NCI-H128 (cell line): ENCODE measurements at regions not wholly inside any gene's neighbourhood (a gene's known extent, or its start where the extent isn't known, plus 50 kb on each side); places are given as distances from the start of the nearest gene placed in this dataset.
"Not testable (repeated sequence)": the region's sequence is repeated elsewhere in the genome, so short reads cannot be mapped to it uniquely, and the experiment has no call there.

Source experiments
- DNase-seq: peaks from one replicate; lab custom pipeline; 2025; ENCODE audit not compliant: unreplicated experiment; lab: John Stamatoyannopoulos, UW

DNA sequence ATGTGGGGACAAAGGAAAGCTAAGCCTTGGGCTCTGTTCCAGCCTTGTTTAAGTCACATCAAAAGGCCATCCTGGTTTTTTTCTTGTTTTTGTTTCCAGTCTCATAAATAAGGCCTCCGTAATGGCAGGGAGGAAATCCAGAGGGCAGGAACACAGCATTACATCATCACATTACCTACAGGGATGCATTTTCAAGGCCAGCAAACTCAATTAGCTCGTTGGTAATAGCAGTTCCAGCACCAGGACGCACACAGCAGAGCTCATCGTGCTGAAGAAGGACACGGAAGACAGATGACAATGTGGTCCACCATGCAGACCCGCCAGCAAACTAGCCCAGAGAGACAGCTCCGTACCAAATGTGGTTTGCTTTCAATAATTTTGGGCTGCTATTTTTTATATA, 1209.2 kb downstream of the TYW1 start:
- DNase-seq = no peak

DNA sequence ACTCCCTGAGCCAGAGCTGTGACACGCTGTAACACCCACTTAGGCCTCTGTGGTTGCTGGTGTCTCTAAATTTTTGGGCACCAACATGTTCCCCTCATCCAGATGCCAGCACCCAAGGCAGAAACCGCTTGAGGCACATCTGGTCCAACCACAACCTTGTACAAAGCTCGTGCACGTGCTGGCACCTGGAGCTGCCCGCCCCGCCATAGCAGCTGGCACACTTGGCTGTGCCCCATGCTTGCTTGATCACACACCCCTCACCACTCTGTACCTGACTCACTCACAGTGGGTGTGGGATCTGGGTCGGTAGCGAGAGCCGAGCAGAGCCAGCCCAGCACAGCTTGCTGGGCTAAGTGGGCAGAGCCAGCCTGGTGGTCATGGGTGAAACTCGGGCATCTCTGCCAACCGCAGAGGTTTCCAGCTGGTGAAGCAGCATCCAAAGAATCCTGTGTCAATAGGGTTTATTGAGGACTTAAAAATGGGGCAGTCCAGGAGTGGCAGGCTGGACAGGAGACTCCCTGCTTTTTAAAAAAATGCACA, 1210.4 kb downstream of the TYW1 start:
- no peak for DNase-seq

DNA sequence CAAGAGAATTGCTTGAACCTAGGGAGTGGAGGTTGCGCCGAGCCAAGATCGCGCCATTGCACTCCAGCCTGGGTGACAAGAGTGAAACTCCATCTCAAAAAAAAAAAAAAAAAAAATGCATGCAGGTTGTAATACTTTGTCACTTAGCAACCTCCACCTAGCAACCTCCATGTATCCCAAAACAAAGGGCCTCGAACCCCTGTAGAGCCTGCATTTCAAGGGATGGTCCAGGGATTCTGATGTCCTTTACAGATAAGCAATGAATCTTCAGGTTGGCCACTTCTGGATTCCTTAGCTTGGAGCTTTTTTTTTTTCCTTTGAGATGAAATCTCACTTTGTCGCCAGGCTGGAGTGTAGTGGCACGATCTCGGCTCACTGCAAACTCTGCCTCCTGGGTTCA, 1211.0 kb downstream of the TYW1 start:
- DNase-seq = no peak

DNA sequence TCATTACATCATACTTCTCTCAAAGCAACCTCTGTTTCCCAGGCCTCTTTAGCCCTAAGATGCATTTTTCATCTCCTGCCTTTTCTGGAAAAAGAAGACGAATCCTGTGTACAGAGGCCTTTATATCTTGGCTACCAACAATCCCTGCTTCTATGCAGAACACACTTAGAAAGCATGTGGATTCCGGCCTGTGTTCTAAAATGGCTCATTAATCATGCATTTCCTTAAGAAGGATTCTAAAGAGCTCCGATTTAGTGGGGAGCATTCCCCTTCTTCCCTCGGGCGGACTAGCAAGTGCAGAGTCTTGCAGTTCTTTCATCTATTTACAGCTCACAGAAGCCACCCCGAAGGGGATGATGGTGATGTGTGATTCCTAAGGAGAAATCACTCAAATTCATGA, 1212.9 kb downstream of the TYW1 start:
- DNase-seq = no peak

- no peak for DNase-seq
Observed at GRCh38 chr7:68213838-68214237, 1217.2 kb downstream of the TYW1 start.

GRCh38 chr7:68216051-68216450, 1219.4 kb downstream of the TYW1 start:
- DNase-seq = no peak

DNA sequence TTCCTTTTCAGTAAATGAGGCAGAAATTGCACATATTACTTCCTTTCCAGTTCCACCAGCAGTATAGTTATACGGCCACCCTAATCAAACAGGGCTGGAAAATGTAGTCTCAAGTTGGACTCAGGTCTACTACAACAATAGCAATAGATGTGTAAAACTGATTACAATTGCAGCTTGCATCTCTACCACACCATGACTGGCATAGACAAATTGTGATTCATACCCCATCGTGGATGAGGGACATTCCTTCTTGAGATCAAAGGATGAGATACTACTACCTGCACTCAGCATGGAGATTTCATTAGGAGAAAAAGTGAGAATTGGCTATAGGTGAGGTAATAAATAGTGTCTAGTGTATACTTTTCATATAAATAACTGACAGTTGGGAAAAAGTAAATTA, 1220.8 kb downstream of the TYW1 start:
- DNase-seq = no peak

DNA sequence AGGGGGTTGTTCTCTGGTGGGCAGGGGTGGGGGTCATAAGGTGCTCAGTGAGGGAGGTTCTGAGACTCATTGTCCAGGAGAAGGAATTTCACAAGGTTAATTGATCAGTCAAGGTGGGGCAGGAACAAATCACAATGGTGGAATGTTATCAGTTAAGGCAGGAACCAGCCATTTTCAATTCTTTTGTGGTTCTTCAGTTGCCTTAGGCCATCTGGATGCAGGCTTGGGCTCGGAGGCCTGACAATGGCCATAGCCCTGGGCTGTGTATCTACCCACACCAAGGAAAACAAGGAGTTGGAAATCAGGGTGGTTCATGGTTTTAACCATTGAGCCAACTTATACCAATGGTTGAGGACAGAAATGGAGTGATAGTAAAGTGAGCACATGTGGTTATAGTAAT, 1221.8 kb downstream of the TYW1 start:
- no peak for DNase-seq

DNA sequence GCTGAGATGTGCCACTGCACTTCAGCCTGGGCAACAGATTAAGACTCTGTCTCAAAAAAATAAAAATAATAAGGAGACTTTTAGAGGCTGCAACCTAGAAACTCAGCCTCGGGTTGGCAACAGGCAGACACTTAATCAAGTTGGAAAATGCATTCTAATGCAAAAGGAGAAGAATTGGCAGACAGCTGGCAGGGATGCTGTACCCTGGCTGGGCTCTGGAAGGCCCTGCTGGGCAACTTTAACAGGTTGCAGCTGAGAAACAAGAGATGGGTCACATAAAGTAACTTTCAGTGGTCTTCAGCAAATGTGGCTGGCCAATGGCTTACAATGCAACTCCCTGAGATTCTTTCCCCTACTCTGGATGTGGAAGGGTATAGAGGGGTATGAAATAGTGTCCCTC, 1225.7 kb downstream of the TYW1 start:
- DNase-seq = no peak

- peak; percentile 84 for DNase-seq
Observed at GRCh38 chr7:68224041-68224741, 1227.6 kb downstream of the TYW1 start.

- DNase-seq = not testable (repeated sequence)
Observed at GRCh38 chr7:68231011-68231410, 1234.4 kb downstream of the TYW1 start.

DNA sequence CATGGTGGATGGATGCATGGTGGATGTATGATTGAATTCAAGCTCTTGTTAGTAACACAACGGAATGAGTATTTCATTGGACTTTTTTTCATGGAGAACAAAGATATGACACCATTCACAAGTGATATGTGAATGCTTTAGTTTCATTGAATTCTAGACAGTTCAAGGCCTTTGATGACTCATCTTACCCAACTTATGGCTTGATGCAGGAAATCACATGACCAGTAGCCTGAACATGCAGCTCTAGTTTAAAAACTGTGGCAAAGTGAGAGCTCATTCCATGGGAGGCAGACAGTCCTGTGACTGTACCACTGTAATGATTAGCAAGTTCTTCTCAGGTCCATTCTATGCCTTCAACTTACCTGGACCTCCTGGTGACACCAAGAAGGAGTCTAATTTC, 1239.3 kb downstream of the TYW1 start:
- DNase-seq = no peak

DNA sequence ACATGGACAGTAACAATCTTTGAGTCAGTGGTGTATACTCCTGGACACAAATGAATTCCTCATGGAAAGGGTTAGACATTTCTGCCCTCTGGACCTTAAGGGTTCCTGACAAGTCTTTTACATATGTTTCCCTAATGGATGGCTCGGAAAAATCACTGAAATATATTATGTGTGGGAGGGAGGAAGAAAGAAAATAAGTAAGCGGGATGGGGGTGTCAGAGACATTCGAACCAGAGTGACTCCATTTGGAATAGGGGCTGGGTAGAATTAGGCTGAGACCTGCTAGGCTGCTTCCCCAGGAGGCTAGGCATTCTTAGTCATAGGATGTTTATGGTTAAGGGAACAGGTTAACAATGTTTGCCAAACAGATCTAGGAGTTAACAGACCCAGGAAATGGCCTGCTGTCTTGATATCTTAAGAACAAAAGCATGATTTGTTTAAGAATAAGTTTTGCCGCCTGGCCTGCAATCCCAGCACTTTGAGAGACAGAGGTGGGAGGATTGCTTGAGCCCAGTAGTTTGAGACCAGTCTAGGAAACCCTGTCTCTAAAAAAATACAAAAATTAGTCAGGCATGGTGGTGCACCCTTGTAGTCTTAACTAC, 1241.7 kb downstream of the TYW1 start:
- DNase-seq = no peak

DNA sequence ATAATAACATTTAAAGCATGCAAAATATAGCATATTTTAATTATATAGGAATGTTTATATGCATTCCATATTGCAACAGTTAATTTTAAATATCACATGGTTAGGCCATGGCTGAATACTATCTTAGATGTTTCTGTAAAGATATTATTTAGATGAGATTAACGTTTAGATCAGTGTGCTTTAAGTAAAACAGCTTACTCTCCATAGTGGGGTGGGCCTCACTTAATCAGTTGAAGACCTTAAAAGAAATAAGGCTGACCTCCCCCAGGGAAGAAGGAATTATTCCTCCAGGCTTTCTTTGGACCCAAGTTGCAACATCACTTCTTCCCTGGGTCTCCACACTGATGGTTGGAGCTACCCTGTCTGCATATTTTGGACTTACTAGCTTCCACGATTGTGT, 1246.5 kb downstream of the TYW1 start:
- no peak for DNase-seq

DNA sequence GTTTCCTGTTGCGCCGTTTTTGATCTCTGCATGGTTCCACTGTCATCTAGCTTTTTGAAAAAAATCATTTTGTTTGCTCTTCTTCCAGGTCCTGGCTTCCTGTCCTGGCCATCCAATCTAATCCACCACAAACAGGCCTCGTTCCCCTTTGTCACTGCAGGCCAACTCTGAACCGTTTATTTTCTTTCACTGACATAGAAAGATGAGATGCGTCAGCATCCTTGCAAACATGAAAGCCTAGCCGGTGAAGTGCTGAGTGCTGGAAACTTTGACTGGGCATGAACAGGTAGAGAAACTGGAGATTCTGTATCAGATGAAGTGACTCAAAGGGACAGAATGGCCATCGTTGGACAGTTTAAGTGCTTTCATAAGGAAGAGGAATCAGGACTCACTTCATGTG, 1247.8 kb downstream of the TYW1 start:
- DNase-seq = no peak

DNA sequence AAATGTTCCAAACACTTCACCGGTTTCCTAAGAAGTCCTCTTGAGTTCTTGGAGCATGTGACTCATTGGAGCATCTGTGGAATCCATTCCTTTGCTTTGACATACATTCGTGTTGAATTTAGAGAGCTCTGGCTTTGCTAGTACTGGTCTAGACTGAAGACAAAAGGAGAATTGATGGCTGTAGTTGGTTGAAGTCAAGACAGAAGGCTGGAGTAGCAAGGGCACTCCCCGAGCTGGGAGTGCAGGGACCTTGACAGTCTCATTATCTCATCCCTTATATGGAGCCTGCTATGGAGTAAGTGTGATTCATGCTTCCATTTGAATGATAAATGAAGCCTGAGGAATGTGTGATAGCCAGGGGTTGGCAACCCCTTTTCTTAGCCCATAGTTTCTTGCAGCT, 1249.1 kb downstream of the TYW1 start:
- no peak for DNase-seq

DNA sequence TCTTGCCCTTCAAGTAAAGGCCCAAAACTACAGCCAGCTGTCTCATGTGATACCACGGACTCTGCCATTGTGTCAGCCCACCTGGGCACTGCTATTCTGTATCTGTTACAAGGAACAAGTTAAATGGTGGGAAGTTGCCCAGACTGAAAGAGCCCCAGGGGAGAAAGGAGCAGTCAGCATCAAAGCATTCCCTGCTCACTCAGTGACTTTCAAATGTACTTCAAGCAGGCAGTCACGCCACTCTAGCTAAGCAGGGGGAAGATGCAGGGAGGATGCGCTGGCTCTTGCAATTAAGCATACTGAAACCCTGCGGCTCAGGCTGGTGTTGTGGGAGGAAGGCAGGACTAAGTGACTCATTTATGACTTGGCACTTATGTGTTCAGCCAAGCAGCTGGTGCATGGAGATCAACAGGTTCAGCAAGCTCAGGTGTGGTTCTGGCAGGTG, 1249.6 kb downstream of the TYW1 start:
- DNase-seq = peak; percentile 85

DNA sequence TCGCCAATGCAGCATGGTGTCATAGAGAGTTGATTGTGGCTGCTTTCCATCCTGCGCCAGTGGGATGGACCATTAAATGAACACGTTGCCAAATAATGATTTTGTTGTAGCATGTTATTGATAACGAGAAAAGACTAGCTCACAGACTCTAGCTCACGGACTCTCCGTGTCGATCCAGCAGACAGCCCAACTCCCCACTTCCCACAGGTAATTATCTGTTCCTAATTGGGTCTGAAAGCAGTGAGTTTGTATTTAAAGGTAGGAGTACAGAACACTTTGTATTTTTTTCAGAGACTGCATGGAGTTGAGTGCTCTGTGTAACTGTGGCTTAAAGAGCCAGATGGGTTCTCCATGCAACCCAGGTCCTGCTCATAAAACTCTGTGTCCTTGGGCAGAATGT, 1250.5 kb downstream of the TYW1 start:
- no peak for DNase-seq

GRCh38 chr7:68247571-68247970, 1250.9 kb downstream of the TYW1 start:
- no peak for DNase-seq

DNA sequence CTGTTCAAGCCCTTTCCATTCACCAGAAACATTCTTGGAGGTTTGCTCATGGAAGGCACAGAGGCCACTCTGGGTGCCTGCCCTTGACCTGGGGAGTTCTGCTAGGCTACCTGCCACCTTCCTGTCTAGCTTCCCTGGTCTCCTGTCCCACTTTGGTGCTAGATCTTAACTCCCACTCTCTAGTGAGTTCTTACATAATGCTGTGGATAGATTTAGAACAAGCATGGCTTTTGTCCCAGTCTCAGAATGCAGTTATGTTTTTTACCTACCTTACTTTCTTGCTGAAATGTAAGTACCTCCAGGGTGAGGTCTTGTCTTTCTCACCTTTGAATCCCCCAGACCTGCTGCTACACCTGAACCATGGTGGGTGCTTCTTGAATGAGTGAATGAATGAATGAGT, 1252.3 kb downstream of the TYW1 start:
- no peak for DNase-seq

DNA sequence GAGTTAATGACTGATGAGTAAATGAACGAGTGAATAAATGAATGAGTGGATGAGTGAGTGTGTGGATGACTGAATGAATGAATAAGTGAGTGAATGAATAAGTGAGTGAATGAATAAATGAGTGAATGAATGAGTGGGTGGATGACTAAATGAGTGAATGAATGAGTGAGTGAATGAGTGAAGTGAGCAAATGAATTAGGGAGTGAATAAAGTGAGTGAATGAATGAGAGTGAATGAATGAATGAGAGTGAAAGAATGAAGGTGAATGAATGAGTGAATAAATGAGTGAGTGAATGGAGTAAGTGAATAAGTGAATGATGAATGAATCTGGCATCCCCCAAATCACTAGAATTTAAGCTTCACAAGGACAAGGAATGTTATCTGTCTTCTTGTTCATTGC, 1253.0 kb downstream of the TYW1 start:
- DNase-seq = no peak

- no peak for DNase-seq
Observed at GRCh38 chr7:68250143-68250542, 1253.5 kb downstream of the TYW1 start.

- not testable (repeated sequence) for DNase-seq
Observed at GRCh38 chr7:68254815-68255214, 1258.2 kb downstream of the TYW1 start.
